ENCODE measurements at regions not wholly inside any gene's neighbourhood (a gene's known extent, or its start where the extent isn't known, plus 50 kb on each side); places are given as distances from the start of the nearest gene placed in this dataset.
"Not testable (repeated sequence)": the region's sequence is repeated elsewhere in the genome, so short reads cannot be mapped to it uniquely, and the experiment has no call there.

DNA sequence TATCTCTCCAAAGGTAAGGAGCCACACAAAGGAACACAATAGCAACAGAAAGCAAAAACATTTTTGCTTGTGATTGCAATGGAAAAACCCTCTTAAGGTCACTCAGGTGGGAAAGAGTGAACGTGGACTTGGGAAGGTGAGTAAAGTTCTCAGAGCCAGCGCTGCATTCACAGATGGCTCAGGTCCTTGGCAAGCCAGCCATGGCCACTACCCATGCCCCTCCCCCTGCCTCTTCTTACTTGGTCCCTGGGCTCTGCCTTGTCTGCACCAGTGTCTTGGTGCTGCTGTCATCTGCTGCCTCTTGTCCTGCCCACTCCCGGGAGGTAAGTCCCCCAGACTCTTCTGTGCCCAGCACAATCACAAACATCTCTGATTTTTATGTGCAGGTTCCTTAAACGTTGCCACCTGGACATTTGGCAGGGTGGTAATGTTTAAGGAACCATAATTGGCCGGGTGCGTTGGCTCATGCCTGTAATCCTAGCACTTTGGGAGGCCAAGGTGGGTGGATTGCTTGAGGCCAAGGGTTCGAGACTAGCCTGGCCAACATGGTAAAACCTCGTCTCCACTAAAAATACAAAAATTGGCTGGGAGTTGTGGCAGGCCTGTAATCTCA, 74.6 kb downstream of the FEM1C start:
- no peak for DNase-seq (ENCODE audit: low spot score)

DNA sequence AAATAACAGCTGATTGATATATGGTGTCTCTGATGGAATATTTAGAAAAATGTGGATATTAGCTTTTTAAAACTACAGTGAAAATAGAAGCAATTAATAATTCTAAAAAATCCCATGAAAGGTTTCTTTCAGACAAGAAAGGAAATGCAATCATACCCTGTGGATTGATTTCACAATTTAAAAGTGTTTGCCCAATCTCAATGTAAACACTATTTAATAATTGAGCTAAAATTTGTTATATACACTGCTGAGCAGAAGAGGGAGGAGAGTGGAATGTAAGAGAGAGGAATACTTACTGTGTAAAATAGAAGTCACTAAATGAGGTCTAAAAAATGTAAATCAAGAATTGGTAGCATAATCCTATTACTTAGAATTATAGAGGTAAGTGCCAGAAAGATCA, 76.9 kb downstream of the FEM1C start:
- DNase-seq (ENCODE audit: low spot score), result no peak

DNA sequence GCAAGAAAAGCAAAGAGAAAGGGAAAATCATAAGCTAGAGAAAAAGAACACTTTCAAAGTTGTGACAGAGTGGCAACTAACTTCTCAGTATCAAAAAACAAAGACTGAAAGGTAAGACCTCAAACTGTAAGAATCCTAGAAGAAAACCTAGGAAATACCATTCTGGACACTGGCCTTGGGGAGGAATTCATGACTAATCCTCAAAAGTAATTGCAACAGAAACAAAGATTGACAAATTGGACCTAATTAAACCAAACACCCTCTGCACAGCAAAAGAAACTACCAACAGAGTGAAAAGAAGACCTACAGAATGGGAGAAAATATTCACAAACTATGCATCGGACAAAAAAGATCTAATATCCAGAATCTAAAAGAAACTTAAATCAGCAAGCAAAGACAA, 79.1 kb downstream of the FEM1C start:
- no peak for DNase-seq (ENCODE audit: low spot score)

- no peak for DNase-seq (ENCODE audit: low spot score)
Observed at GRCh38 chr5:115463983-115464382, 80.6 kb downstream of the FEM1C start.

DNA sequence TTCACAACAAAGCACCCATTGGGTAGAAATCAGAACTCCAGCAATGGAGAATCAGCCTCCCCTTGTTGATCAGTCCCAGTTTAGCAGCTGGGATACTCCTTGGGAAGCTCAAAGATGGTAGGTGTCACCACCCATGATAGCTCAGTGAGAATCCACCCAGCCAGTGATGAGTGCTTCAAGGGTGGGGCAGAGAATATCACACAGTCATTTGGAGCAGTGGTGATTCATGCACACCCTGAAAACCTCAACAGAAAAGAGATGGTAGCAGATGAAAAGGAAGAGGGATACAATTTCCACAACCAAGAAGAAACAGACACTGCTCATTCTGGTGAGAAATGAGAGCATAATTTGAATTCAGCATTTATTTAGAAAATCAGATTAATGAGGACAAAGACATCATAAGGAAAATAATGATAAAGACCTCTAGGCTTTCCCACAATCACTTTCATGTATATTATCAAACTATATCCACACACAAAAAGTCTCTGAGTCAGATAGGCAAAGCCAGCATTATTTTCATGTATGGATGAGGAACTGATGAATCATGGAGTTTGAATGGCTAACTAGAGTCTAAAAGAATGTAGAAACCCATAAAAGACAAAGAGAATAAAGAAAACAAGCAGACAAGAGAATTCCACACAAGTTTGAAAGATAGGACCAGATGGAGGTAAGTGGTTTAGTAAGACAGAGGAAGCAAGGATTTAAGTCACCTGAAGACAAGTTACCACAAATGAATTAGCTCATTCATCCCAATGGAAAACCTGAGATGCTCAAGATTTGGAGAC, 82.9 kb downstream of the FEM1C start:
- DNase-seq (ENCODE audit: low spot score), result peak; percentile 84

DNA sequence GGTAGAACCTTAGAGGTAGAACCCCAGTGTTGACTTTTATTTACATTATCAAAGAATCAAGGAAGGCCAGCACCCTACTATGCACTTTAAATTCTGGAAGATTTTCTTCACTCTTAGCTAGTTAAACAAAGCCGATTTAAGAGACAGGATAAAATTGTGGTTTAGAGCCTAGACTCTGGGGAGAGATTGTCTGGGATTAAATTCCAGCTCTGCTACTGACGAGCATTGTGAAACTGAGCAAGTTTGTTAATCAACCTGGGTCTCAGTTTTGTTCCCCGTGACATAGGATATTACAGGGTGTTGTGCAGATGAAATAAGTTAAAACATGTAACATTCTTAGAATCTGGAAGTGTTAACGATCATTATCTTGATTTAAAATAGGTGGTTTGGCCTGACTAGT, 83.5 kb downstream of the FEM1C start:
- DNase-seq (ENCODE audit: low spot score), result peak; percentile 45

DNA sequence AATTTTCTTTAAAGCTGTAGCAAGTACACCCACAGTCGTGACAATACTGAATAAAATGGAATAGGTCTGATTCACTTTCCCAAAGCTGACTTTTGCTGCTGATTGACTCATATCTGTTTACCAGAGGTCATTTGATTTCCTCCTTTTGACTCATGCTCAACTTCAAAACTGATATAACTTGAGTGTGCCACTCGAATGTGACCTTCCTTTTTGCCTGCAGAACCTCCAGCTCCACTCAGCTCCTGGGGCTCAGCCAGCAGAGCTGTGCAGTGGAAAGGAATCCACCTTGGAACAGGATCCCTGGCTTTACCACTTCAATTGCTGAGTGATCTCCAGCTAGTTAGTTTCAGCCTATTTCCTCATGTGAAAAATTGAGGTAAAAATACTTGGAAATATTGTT, 84.1 kb downstream of the FEM1C start:
- peak; percentile 87 for DNase-seq (ENCODE audit: low spot score)

GRCh38 chr5:115459855-115460341, 84.7 kb downstream of the FEM1C start:
- peak; percentile 4 for DNase-seq (ENCODE audit: low spot score)

DNA sequence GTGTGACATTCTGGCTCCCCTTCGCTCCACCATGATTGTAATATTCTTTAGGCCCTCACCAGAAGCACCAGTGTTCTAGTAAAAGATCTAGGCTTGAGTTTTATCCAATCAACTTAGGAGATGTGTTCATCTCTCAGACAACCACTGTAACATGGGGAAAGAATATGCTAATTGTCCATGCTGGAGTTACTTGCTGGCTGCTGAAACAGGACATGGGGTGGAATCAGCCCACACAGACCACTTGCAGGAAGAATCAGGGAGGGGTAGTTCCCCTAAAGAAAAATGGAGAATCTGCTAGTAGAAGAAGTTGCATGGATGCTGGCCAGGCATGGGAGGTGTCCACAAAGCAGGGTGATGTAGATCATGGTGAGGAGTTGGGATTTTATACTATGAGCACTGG, 86.2 kb downstream of the FEM1C start:
- no peak for DNase-seq (ENCODE audit: low spot score)

GRCh38 chr5:115458003-115458409, 86.6 kb downstream of the FEM1C start:
- no peak for DNase-seq (ENCODE audit: low spot score)

DNA sequence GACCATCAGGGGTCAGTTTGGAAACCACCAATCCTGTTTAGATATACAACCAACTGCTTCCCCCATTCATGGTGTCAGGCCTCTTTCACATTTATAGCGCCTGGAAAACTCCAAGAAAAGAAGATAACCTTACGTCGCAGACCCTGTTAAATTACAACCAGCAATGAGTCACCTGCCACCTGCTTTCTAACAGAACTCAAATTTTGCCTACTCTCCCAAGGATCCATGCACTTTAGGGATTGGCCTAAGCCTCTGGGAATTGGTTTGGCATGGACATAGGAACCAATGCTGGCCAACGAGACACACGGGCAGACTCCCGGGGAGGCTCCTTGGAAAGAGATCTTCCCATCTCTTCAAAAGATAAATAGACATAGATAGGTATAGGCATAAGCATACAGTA, 87.0 kb downstream of the FEM1C start:
- no peak for DNase-seq (ENCODE audit: low spot score)

DNA sequence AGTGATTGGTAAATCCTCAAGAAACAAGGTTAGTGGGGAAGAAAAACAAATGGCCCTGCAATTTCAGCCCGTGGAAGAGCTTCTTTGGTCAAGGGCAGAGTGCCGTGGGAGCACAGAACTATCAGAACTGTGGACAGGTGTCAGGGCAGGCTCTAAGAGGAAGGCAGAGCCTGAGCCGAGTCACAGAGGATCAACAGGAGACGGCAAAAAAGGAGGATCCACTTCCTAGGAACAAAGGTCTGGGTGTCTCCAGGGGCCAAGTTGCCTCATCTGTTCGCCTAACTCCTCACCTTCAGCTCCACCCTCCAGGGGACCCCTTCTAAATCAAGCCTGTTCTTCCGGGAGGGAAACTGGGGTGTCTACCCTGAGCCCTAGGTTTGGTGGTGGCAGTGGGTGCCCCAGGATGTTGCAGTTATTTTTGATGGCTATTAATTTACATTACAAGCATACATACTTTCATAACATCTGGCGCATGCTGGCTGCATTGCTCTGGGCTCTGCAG, 88.0 kb downstream of the FEM1C start:
- DNase-seq (ENCODE audit: low spot score), result no peak

DNA sequence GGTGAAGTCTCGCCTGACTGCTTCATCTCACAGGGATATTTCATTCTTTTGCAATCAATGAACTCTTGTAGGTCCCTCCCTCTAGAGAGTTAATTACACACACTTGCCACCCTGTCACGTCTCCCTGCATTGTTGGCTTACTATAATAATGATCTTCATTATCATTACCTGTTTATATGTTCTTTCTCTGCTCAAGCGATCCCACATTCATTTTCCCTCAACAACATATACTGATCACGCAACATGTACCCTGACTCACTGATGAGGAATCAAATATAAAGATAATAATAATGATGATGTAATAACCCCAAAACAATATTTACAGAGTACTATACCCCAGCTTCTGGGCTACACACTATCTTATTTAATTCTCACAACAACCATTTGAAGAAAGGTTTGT, 88.5 kb downstream of the FEM1C start:
- DNase-seq (ENCODE audit: low spot score), result no peak

DNA sequence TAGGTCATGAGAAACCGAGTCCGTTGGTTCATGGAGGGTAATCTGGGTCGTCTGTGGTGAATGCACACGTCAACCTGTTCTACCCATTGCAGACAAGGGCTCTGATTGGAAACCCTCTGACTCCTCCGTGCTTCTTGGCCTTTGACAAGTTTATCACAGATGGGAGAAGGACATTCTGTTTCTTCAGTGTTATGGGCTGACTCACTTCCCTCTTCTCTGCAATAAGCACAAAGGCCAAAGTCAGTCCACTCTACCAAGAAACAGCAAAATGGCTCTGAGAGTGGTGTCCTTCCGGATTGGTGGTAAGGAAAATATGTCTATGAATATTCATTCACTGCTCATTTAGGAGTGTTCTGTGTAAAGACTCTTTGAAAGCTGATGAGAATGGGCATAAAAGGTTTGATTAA, 89.3 kb downstream of the FEM1C start:
- DNase-seq (ENCODE audit: low spot score), result no peak

DNA sequence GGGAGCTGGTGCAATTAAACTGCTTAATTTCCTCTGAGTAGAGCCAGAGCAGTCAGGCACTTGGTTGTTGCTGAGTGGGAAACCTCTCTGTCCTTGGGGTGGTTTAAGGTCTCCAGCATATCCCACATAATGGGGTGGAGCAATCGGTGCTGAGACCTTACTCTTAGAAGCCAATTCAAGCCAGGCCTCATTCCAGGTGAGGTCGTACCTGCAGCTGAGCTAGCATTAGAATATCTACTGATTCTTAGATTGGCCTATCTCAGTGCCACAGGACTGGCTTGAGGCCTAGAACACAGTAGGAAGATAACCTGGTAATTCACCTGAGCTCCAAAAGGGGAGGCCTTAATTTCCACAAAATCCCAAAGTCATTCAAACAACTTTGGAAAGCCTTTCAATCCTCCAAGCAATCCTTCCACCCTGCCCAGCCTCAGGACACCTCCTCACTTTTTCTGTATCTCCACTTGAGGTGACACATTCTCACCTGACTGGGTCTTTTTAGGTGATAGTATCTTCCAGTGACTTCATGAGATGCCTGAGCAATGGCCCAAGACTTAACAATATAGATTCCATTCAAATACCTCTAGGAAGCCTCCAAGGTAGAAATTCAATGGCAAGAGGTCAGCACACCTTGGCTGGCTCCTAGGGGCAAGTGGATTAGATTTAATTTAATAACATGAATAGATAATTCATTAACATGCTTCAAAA, 91.0 kb downstream of the FEM1C start:
- DNase-seq (ENCODE audit: low spot score), result no peak

GRCh38 chr5:115452536-115453235, 91.9 kb downstream of the FEM1C start:
- no peak for DNase-seq (ENCODE audit: low spot score)

- DNase-seq (ENCODE audit: low spot score), result no peak
Observed at GRCh38 chr5:115452083-115452482, 92.5 kb downstream of the FEM1C start.

DNA sequence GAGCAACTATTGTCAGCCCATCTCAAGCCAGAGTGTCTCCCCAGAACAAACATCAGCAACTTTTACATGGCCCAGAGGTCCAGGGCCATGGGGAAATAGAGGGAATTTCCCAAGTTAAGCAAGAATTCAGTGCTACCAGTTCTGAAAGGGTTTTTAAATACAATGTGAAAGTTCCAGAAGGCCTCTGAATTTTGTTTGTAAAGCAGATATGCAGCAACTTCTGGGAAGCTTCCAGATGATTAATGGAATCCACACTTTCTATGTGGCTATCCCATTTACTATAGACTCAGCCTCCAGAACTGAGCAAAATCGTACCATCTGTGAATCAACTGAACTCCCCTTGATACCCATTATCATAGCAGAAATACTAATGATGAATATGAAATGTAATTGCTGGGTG, 93.8 kb downstream of the FEM1C start:
- DNase-seq (ENCODE audit: low spot score), result no peak

GRCh38 chr5:115448630-115449029, 95.9 kb downstream of the FEM1C start:
- not testable (repeated sequence) for DNase-seq (ENCODE audit: low spot score)

GRCh38 chr5:115440782-115441451, 103.7 kb downstream of the FEM1C start:
- DNase-seq (ENCODE audit: low spot score), result no peak

DNA sequence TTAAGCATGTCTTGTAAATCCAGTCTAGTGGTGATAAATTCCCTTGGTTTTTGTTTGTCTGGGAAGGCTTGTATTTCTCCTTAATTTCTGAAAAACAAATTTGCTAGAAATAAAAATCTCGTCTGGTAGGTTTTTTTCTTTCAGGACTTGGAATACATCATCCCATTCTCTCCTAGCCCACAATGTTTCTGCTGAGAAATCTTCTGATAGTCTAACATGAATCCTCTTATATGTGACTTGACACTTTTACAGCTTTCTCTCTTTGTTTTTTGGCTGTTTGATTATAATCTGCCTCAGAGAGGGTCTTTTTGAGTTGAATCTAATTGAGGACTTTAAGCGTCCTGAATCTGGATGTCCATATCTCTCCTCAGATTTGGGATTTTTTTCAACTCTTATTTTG, 104.9 kb downstream of the FEM1C start:
- no peak for DNase-seq (ENCODE audit: low spot score)

DNA sequence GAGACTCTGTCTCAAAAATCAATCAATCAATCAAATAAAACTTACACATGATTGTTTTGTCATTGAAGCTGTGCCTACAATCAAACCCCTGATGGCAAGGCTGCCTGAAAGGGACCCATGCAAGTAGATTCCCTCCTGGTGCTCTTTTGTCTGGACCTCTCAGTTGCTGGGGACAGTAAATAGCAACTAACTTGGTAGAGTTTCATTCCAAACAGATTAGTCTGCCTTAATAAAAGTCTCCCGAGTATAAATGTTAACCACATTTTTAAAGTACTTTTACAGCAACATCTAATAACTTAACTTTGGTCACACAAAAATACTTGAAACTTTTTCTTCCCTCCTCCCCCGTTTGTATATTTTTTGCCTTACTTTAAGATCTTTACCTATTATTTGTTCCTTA, 105.5 kb downstream of the FEM1C start:
- no peak for DNase-seq (ENCODE audit: low spot score)

Measured in activated CD4-positive, alpha-beta T cell treated with anti-CD3 and anti-CD28 coated beads, Interleukin-2, Interleukin-4, amounts not matched to agents 100 ng/mL and 50 ng/mL, durations not matched to agents 16 hours and 8 hours (primary cell).